Thyroid gland (tissue), 4 donors: ENCODE measurements at regions not wholly inside any gene's neighbourhood (a gene's known extent, or its start where the extent isn't known, plus 50 kb on each side); places are given as distances from the start of the nearest gene placed in this dataset.

Source experiments
- DNase-seq, 2 donors: peaks; one replicate each; pipeline ENCODE4 v3.0.0-alpha.2; 2019
- H3K27ac ChIP-seq, 3 donors: fragments of 200-600 bp; sonication (generic); 1 replicate in 2 of 3; 2 replicates in 1 of 3; pipeline ENCODE4 v1.5.1; 2016 to 2019; ENCODE audit warnings: mild to moderate bottlenecking in 1 of 3, moderate library complexity in 1 of 3
- H3K27me3 ChIP-seq: fragments of 200-600 bp; sonication (generic); one replicate; pipeline ENCODE4 v1.5.1; 2019
- H3K36me3 ChIP-seq, 2 donors: fragments of 200-600 bp; sonication (generic); one replicate each; pipeline ENCODE4 v1.5.1; 2016 to 2019
- H3K4me1 ChIP-seq, 2 donors: fragments of 200-600 bp; sonication (generic); one replicate each; pipeline ENCODE4 v1.5.1; 2017 to 2019
- H3K4me3 ChIP-seq, 3 donors: fragments of 200-600 bp; sonication (generic); replicated peaks in 1 of 3; 1 replicate in 2 of 3; 2 replicates in 1 of 3; pipeline ENCODE4 v1.5.1; 2016; ENCODE audit warnings: mild to moderate bottlenecking in 1 of 3
- H3K9me3 ChIP-seq: fragments of 200-600 bp; sonication (generic); one replicate; pipeline ENCODE4 v1.5.1; 2017
- CTCF ChIP-seq, 6 experiments: fragments of 200-600 bp in 3 of 6; fragments of 450-650 bp in 3 of 6; sonication (generic) in 3 of 6; IDR thresholded peaks; one replicate each; pipeline ENCODE4 v1.5.1; 2016 to 2019; ENCODE audit warnings: antibody characterized with exemption in 6 of 6, mild to moderate bottlenecking in 2 of 6, inconsistent platforms in 1 of 6, moderate library complexity in 1 of 6
- POLR2A ChIP-seq, 2 donors: fragments of 450-650 bp; IDR thresholded peaks; one replicate each; pipeline ENCODE4 v1.6.1; 2017; ENCODE audit warnings: antibody characterized with exemption in 2 of 2, mild to moderate bottlenecking in 2 of 2, moderate library complexity in 1 of 2
- WGBS, 2 donors: methylation state at CpG; one replicate each; pipeline ENCODE4 v1.1.5; 2017; 5-methylcytosine and 5-hydroxymethylcytosine counted together
- intact Hi-C: fragments of 100-400 bp; cut with DNase I; formaldehyde crosslinking; loops from one replicate; pipeline ENCODE4 v1.15.1; 2023

- DNase-seq = no peak
- intact Hi-C loops = no loop called here
- Histone ChIP-seq H3K4me1 (no peaks in the 10 kb centered on the region), H3K36me3 (no peaks in the 10 kb centered on the region), H3K27ac (no peak overlapping the region), H3K9me3 (no peaks in the 10 kb centered on the region), H3K4me3 (no peak overlapping the region), H3K27me3 (no peaks in the 10 kb centered on the region)
- TF ChIP-seq POLR2A (IDR thresholded peaks at IDR 0.05) (no peak), CTCF (IDR thresholded peaks at IDR 0.05) (no peak)
These were observed 897.8 kb downstream of the CENPC start for GRCh38 chr4:66647476-66647875.

GRCh38 chr4:66640233-66640990 is 904.9 kb downstream of the CENPC start:
- Histone ChIP-seq H3K4me3 (no peak overlapping the region), H3K4me1 (no peaks in the 10 kb centered on the region), H3K36me3 (no peaks in the 10 kb centered on the region), H3K9me3 (no peaks in the 10 kb centered on the region), H3K27ac (no peak overlapping the region), H3K27me3 (no peaks in the 10 kb centered on the region)
- intact Hi-C loops = no loop called here
- 59 to 64% methylated on average over 5 of the region's 5 CpGs for WGBS, 2 donors
- no peak for TF ChIP-seq POLR2A (IDR thresholded peaks at IDR 0.05)
- TF ChIP-seq CTCF (IDR thresholded peaks at IDR 0.05) = no peak
- DNase-seq = no peak

- DNase-seq = no peak
- Histone ChIP-seq H3K9me3 (no peaks in the 10 kb centered on the region), H3K27ac (no peak overlapping the region), H3K36me3 (no peaks in the 10 kb centered on the region), H3K4me3 (no peak overlapping the region), H3K27me3 (no peaks in the 10 kb centered on the region), H3K4me1 (no peaks in the 10 kb centered on the region)
- TF ChIP-seq POLR2A (IDR thresholded peaks at IDR 0.05) (no peak), CTCF (IDR thresholded peaks at IDR 0.05) (no peak)
- intact Hi-C loops = no loop called here
These were observed 905.9 kb downstream of the CENPC start for GRCh38 chr4:66639361-66639760.

- H3K27ac ChIP-seq = no peak overlapping the region
- no peak overlapping the region for H3K4me3 ChIP-seq
- intact Hi-C loops = no loop called here
- no peaks in the 10 kb centered on the region for H3K9me3 ChIP-seq
- H3K36me3 ChIP-seq = no peaks in the 10 kb centered on the region
- WGBS, 2 donors = 53 to 85% methylated on average over 2 of the region's 2 CpGs
- no peaks in the 10 kb centered on the region for H3K27me3 ChIP-seq
- TF ChIP-seq CTCF (IDR thresholded peaks at IDR 0.05) (no peak), POLR2A (IDR thresholded peaks at IDR 0.05) (no peak)
- DNase-seq = no peak
- no peaks in the 10 kb centered on the region for H3K4me1 ChIP-seq
These were observed 909.0 kb downstream of the CENPC start for GRCh38 chr4:66636349-66636748.

- Histone ChIP-seq H3K9me3 (no peaks in the 10 kb centered on the region), H3K4me3 (no peak overlapping the region), H3K27me3 (no peaks in the 10 kb centered on the region), H3K36me3 (no peaks in the 10 kb centered on the region), H3K27ac (no peak overlapping the region), H3K4me1 (no peaks in the 10 kb centered on the region)
- DNase-seq = no peak
- TF ChIP-seq CTCF (IDR thresholded peaks at IDR 0.05) (no peak), POLR2A (IDR thresholded peaks at IDR 0.05) (no peak)
- 89 to 93% methylated on average over 2 of the region's 2 CpGs for WGBS, 2 donors
- intact Hi-C loops = no loop called here
These were observed 911.8 kb downstream of the CENPC start for GRCh38 chr4:66633477-66633876.
